Activated naive CD8-positive, alpha-beta T cell treated with anti-CD3 and anti-CD28 coated beads, Interleukin-2, amount 50 U/mL, for 16 hours (primary cell): ENCODE measurements at regions not wholly inside any gene's neighbourhood (a gene's known extent, or its start where the extent isn't known, plus 50 kb on each side); places are given as distances from the start of the nearest gene placed in this dataset.

ENCODE experiments used
- DNase-seq: peaks from one replicate; pipeline ENCODE4 v3.0.0-alpha.2; 2020; ENCODE audit warnings: low read depth, low spot score

GRCh38 chr21:28789523-28789922 lies 203.2 kb downstream of the LTN1 start:
- no peak for DNase-seq

GRCh38 chr21:28788030-28788429 lies 204.6 kb downstream of the LTN1 start:
- no peak for DNase-seq

- no peak for DNase-seq
These were observed 209.0 kb downstream of the LTN1 start for GRCh38 chr21:28783641-28784185.

- DNase-seq: no peak
These were observed 210.9 kb downstream of the LTN1 start for GRCh38 chr21:28781602-28782276.

GRCh38 chr21:28779914-28780313 lies 212.8 kb downstream of the LTN1 start:
- DNase-seq: no peak

GRCh38 chr21:28776251-28776650 lies 216.4 kb downstream of the LTN1 start:
- no peak for DNase-seq

GRCh38 chr21:28775071-28775470 lies 217.6 kb downstream of the LTN1 start:
- DNase-seq: no peak

GRCh38 chr21:28773036-28773435 lies 219.6 kb downstream of the LTN1 start:
- no peak for DNase-seq

- DNase-seq: no peak
These were observed 220.7 kb downstream of the LTN1 start for GRCh38 chr21:28771790-28772501.

- no peak for DNase-seq
These were observed 221.6 kb downstream of the LTN1 start for GRCh38 chr21:28770867-28771661.

GRCh38 chr21:28769683-28770082 lies 223.0 kb downstream of the LTN1 start:
- DNase-seq: no peak

GRCh38 chr21:28768753-28769152 lies 223.9 kb downstream of the LTN1 start:
- DNase-seq: no peak

- DNase-seq: no peak
These were observed 225.2 kb downstream of the LTN1 start for GRCh38 chr21:28767523-28767922.

- no peak for DNase-seq
These were observed 228.8 kb downstream of the LTN1 start for GRCh38 chr21:28763809-28764418.

- DNase-seq: no peak
These were observed 230.3 kb downstream of the LTN1 start for GRCh38 chr21:28762357-28762735.

- DNase-seq: no peak
These were observed 230.9 kb downstream of the LTN1 start for GRCh38 chr21:28761674-28762356.

GRCh38 chr21:28758883-28759242 lies 233.8 kb downstream of the LTN1 start:
- no peak for DNase-seq

GRCh38 chr21:28758042-28758882 lies 234.4 kb downstream of the LTN1 start:
- no peak for DNase-seq

GRCh38 chr21:28754862-28755261 lies 237.8 kb downstream of the LTN1 start:
- no peak for DNase-seq

- DNase-seq: no peak
These were observed 238.5 kb downstream of the LTN1 start for GRCh38 chr21:28754127-28754611.
